HS-27A (cell line): ENCODE measurements at regions not wholly inside any gene's neighbourhood (a gene's known extent, or its start where the extent isn't known, plus 50 kb on each side); places are given as distances from the start of the nearest gene placed in this dataset.

Source experiments
- DNase-seq: peaks from one replicate; pipeline ENCODE4 v3.0.0-alpha.2; 2012; ENCODE audit warnings: low read depth, missing footprints

DNA sequence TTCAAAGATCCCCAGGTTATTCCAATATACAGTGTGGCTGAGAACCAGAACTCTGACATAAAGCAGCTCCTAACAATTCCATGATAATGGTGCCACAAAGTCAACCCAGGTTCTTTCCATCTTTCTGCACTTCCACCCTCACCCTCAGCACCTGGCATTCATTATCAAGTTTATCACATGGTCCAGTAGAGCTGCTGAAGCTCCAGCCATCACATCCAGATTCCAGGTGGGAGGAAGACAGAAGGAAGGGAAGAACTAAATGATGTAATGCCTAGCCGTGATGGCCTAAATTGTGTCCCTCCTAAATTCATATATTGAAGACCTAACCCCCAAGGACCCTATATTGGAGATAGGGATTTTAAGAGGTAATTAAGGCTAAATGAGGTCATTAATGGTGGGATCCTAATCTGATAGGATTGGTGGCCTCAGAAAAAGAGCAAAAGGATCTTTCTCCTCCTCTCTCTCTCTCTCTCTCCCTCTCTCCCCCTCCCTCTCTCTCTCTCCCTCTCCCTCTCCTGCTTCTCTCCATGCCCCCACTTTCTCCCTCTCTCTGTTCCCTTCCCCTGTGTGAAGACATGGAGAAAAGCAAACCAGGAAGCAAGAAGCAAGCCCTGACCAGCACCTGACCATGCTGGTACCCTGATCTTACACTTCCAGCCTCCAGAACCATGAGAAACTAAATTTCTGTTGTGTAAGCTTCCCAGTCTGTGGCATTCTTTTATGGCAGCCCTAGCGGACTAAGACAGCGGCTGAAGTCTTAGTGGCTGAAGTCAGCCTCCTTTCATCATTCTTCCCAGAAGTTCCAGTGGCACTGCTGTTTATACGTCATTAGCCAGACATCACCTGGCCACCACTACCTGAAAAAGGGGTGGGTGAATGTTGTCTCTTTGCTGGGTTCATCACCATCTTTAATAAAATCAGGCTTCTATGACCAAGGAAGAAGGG is 369.7 kb upstream of the PROK2 start:
- no peak for DNase-seq

DNA sequence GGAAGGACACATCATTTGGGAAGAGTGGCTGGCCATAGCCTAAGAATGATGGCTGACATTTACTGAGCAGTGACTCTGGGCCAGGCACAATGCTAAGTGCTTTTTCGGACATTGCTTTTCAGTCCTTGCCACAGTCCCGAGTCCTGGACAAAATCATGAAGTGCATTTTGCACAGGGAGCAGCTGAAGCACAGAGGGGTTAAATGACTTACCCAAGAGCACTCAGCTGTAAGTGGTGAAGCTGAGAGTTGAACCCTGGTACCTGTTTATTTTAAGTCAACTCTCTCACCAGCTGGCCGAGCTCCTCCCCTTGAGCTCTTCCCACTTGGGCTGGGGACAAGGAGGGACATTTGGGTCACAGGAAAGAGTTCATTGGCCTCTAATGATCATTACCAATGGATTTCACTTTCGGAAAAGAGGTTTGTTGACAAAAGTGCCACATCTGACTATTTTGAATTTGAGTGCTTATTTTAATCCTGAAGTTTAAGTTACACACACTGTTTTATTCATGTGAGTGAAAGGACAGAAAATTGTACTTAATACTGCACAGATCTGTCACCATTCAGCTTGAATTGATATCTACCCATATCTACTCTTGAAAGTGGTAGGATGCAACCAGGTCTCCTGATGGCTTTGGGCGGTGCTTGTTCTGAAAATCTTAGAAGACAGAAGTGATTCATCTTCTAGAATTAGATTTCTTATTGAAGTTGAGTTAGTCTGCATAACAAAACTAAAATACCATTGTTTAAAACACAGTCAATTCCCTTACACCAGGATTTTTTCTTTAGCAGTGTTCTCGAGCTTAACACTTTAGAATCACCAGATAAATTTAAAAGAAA is 368.7 kb upstream of the PROK2 start:
- DNase-seq = no peak

DNA sequence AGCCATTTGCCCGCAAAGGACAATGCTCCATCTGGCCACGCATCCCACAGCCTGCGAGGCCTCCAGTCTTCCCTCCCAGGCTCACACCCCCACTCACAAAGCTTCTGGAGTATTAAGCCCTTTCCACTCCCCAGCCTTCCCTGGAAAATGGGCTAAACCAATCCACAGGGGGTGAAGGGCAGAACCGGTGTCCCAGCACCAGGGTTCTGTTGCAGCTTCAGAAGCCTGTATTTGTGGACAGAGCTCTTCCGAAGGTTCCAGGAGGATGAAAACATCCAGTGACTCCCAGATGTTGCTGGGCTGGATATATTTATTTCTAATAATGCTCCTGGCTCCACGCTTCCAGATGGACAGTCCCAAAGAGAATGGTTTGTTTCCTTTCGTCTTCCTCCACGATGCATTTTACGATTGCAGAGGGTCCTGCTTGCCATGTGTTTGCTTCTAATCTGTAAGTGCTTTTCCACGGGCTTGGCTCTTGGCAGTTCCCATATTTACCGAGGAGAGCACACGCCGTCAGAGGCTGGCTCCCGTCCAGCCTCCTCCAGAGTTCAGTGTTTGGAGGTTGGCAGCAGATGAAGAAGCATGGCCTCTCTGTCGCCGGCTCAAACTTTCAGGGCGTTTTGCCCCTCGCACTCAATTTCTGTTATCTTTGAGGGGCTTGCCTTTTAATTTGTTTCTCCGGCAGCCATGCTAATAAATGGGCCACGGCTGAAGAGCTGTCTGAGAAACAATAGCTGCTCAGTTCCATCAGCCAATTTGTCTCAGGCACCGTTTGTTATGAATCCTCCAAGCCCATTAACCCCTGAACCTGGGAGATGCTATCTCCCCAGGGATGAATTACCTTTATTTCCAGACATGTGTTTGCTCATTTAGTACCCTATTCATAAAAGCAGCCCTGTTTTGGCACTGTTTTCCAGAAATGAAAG is 367.9 kb upstream of the PROK2 start:
- no peak for DNase-seq

GRCh38 chr3:72151465-72152238 is 366.7 kb upstream of the PROK2 start:
- DNase-seq = no peak

DNA sequence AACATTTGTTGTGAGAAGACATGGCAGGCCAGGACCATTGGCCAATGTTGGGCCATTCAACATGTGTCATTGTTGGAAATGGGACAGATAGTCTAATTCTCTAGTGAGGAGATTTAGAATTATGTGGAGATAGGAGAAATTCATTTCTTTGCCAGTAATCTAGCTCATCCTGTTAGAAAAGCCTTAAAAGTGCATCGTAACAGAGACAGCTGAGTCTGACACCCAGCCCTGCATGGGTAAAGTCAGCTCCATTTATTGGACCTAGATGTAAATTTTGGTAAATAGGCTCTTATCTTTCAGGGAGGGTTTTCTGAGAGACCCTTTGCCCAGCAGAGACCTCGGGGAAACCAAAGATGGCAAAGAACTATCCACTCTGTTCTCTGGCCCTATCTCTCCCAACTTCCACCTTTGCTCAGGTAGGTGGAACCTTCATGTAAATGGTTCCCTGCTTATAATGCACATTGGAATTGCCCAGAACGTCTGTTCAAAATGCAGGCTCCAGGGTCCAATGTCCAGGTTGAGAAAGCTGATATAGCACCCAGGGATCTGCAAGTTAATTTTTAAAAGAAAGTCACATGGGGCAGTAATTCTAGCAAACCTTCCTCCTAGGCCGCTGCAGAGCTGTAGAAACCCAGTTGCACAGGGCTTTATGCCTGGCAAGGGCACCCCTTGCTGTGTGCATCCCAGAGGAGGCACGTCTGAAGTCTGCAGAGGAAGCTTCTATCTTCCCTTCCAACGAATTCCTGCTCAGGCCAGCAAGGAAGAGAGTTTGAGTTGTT is 365.9 kb upstream of the PROK2 start:
- no peak for DNase-seq

GRCh38 chr3:72149645-72150300 is 364.8 kb upstream of the PROK2 start:
- no peak for DNase-seq

DNA sequence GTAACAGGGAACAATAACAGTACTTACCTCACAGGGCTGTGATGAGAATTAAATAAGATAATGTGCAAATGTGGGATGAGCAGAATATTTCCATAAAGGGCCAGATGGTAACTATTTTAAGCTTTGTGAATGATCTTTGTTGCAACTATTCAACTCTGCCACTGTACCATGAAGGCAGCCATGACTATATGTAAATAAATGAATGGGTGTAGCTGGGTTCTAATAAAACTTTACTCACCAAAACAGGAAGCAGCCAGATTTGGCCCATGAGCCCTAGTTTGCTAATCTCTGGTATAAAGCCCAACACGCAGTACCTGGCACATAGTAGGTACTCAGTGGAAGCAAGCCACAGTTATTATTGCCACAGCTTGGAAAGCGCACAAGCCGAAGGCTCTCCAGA is 362.7 kb upstream of the PROK2 start:
- DNase-seq = no peak

- DNase-seq = no peak
Observed at GRCh38 chr3:72145506-72146380, 360.8 kb upstream of the PROK2 start.

- no peak for DNase-seq
Observed at GRCh38 chr3:72144773-72145505, 360.0 kb upstream of the PROK2 start.

GRCh38 chr3:72143966-72144717 is 359.2 kb upstream of the PROK2 start:
- no peak for DNase-seq

DNA sequence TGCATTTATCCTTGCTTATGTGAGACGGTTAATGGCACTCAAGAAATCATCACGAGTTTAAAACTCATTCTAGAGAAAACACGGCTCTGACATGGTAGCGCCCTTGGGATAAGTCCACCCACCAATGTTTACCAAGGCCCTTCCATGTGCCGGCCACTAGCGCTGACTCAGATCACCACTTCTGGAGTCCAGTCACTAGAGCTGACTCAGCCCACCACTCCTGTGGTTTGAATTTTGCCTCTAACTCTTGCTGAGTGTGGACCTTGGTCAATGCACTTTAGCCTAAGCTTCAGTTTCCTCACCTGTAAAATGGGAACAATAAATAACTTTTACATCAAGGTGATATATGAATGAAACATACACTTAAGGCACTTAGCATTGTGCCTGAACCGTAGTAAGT is 358.4 kb upstream of the PROK2 start:
- no peak for DNase-seq

GRCh38 chr3:72142028-72142427 is 357.1 kb upstream of the PROK2 start:
- no peak for DNase-seq

DNA sequence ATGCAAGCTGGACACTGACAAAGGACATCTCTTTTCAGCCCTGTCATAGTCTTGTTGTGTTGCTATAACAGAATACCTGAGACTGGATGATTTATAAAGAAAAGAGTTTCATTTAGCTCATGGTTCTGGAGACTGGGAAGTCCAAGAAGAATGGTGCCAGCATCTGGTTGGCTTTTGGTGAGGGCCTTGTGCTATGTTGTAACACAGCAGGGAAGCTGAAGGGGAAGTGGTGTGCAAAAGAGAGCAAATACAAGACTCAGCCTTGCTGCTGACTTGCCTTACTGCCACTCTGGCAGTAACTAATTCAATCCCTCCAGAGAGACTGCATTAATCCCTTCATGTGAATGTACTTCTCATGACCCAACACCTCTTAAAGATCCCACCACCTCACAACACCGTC is 356.3 kb upstream of the PROK2 start:
- no peak for DNase-seq

DNA sequence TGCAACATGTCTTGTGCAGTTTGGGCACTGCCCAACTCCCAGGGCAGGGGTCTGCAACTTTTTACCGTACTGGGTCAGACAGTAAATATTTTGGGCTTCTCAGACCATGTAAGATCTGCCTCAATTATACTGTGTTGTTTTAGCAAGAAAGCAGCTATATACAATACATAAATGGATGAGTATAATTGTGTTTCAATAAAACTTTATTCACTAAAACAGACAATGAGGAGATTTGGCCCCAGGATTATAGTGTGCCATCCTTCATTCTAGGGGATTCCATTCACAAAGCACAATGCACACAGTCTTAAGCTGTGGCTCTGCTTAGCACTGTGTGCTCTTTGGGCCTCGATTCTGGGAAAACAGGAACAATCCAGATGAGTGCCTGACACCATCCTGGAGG is 354.4 kb upstream of the PROK2 start:
- DNase-seq = no peak

GRCh38 chr3:72137865-72138861 is 353.2 kb upstream of the PROK2 start:
- no peak for DNase-seq

DNA sequence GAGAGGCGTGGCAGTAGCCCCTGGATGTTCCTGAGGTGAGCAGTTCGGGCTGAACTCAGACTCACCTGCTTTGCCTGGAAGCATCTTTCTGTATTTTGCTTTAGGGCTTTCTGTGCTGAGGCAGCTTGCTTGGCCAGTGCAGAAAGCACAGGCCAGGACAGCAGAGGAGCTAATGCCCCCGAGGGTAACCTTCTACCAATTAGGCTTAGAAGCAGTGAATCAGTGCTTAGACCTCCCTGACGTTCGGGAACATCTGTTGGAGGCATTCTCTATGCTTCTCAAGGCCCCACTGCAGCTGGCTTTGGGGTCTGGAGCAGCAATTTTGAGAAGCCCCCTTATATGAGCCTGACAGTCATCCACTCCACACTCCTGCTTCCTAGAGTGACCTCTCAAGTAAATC is 350.7 kb upstream of the PROK2 start:
- no peak for DNase-seq
